Liver (tissue), 8 donors: ENCODE measurements at regions not wholly inside any gene's neighbourhood (a gene's known extent, or its start where the extent isn't known, plus 50 kb on each side); places are given as distances from the start of the nearest gene placed in this dataset.

ENCODE experiments used
- DNase-seq: peaks from one replicate; pipeline ENCODE4 v3.0.0-alpha.2; 2017; ENCODE audit warnings: low spot score
- H3K27ac ChIP-seq, 2 donors: one replicate each; pipeline ENCODE4 v1.7.0; 2013; ENCODE audit warnings: inconsistent platforms in 2 of 2, low read length in 2 of 2, control low read depth in 1 of 2, low read depth in 1 of 2, mild to moderate bottlenecking in 1 of 2
- H3K27me3 ChIP-seq, 4 donors: one replicate each; pipeline versions ENCODE4 v1.6.1 to v1.7.0; 2013; ENCODE audit warnings: low read length in 3 of 4, inconsistent platforms in 1 of 4, mild to moderate bottlenecking in 1 of 4, moderate library complexity in 1 of 4; ENCODE audit not compliant: control insufficient read depth in 4 of 4, insufficient read depth in 4 of 4
- H3K36me3 ChIP-seq, 4 donors: one replicate each; pipeline versions ENCODE4 v1.6.1 to v1.7.0; 2013; ENCODE audit warnings: low read length in 3 of 4, mild to moderate bottlenecking in 3 of 4, low read depth in 1 of 4, moderate library complexity in 1 of 4; ENCODE audit not compliant: control insufficient read depth in 4 of 4, insufficient read depth in 3 of 4
- H3K4me1 ChIP-seq, 4 donors: one replicate each; pipeline versions ENCODE4 v1.6.1 to v1.7.0; 2013; ENCODE audit warnings: low read length in 3 of 4, mild to moderate bottlenecking in 3 of 4, moderate library complexity in 1 of 4; ENCODE audit not compliant: control insufficient read depth in 4 of 4, insufficient read depth in 4 of 4
- H3K4me3 ChIP-seq, 3 donors: one replicate each; pipeline versions ENCODE4 v1.6.1 to v1.7.0; 2013; ENCODE audit warnings: low read length in 3 of 3, control low read depth in 1 of 3, low read depth in 1 of 3, mild to moderate bottlenecking in 1 of 3
- H3K9ac ChIP-seq, 2 donors: one replicate each; pipeline ENCODE4 v1.7.0; 2013; ENCODE audit warnings: low read length in 2 of 2, mild to moderate bottlenecking in 2 of 2, moderate library complexity in 2 of 2, control low read depth in 1 of 2, low read depth in 1 of 2
- H3K9me3 ChIP-seq, 4 donors: one replicate each; pipeline versions ENCODE4 v1.6.1 to v1.7.0; 2013; ENCODE audit warnings: low read length in 3 of 4; ENCODE audit not compliant: control insufficient read depth in 4 of 4
- ATF3 ChIP-seq: IDR thresholded peaks from 2 replicates; pipeline ENCODE4 v1.6.1; 2016; ENCODE audit warnings: antibody characterized with exemption
- CTCF ChIP-seq: fragments of 150-350 bp; IDR thresholded peaks from 2 replicates; pipeline ENCODE4 v1.5.1; 2017; ENCODE audit warnings: improper control_type of control experiment, low read depth, low read length; ENCODE audit not compliant: missing input control
- EGR1 ChIP-seq, 2 donors: IDR thresholded peaks; 2 replicates each; pipeline ENCODE4 v1.6.1; 2016 to 2018; ENCODE audit warnings: antibody characterized with exemption in 2 of 2, low read depth in 2 of 2
- FOXA1 ChIP-seq: IDR thresholded peaks from 2 replicates; pipeline ENCODE4 v1.6.1; 2016; ENCODE audit warnings: antibody characterized with exemption
- FOXA2 ChIP-seq: IDR thresholded peaks from 2 replicates; pipeline ENCODE4 v1.6.1; 2016; ENCODE audit warnings: antibody characterized with exemption
- GABPA ChIP-seq, 2 donors: IDR thresholded peaks in 1 of 2; conservative IDR thresholded peaks in 1 of 2; 2 replicates each; pipeline ENCODE4 v1.6.1; 2016; ENCODE audit warnings: antibody characterized with exemption in 2 of 2, mild to moderate bottlenecking in 1 of 2, moderate library complexity in 1 of 2
- HNF4A ChIP-seq, 2 donors: conservative IDR thresholded peaks; 2 replicates each; pipeline ENCODE4 v1.6.1; 2016; ENCODE audit warnings: antibody characterized with exemption in 2 of 2, mild to moderate bottlenecking in 2 of 2
- HNF4G ChIP-seq: IDR thresholded peaks from 2 replicates; pipeline ENCODE4 v1.6.1; 2016; ENCODE audit warnings: antibody characterized with exemption
- JUND ChIP-seq, 2 donors: IDR thresholded peaks; 2 replicates each; pipeline ENCODE4 v1.6.1; 2016; ENCODE audit warnings: antibody characterized with exemption in 2 of 2
- NR2F2 ChIP-seq: IDR thresholded peaks from 2 replicates; pipeline ENCODE4 v1.6.1; 2016; ENCODE audit warnings: antibody characterized with exemption
- RAD21 ChIP-seq, 2 donors: IDR thresholded peaks; 2 replicates each; pipeline ENCODE4 v1.6.1; 2016; ENCODE audit warnings: antibody characterized with exemption in 2 of 2, mild to moderate bottlenecking in 2 of 2
- REST ChIP-seq: IDR thresholded peaks from 2 replicates; pipeline ENCODE4 v1.6.1; 2016; ENCODE audit warnings: antibody characterized with exemption, mild to moderate bottlenecking
- RXRA ChIP-seq, 2 donors: IDR thresholded peaks; 2 replicates each; pipeline ENCODE4 v1.6.1; 2017 to 2018; ENCODE audit warnings: antibody characterized with exemption in 2 of 2, mild to moderate bottlenecking in 1 of 2
- SP1 ChIP-seq: IDR thresholded peaks from 2 replicates; pipeline ENCODE4 v1.6.1; 2018; ENCODE audit warnings: antibody characterized with exemption, mild to moderate bottlenecking
- TAF1 ChIP-seq: conservative IDR thresholded peaks from 2 replicates; pipeline ENCODE4 v1.6.1; 2016; ENCODE audit warnings: antibody characterized with exemption, mild to moderate bottlenecking
- YY1 ChIP-seq: IDR thresholded peaks from 2 replicates; pipeline ENCODE4 v1.6.1; 2016; ENCODE audit warnings: antibody characterized with exemption, mild to moderate bottlenecking
- ZBTB33 ChIP-seq: IDR thresholded peaks from 2 replicates; pipeline ENCODE4 v1.6.1; 2016; ENCODE audit warnings: antibody characterized with exemption
- WGBS: extraction: QIAGEN DNeasy Blood & Tissue Kit; methylation state at CpG from one replicate; pipeline ENCODE4 v1.1.7; 2013; 5-methylcytosine and 5-hydroxymethylcytosine counted together
- TF ChIP-seq, protein P1 (sequence below): IDR thresholded peaks from 2 replicates; pipeline ENCODE4 v1.6.1; 2016; ENCODE audit warnings: antibody characterized with exemption
- donor health status: healthy.
- donor health status: healthy.
- donor health status: healthy.
- donor health status: healthy.
- donor health status: healthy.

DNA sequence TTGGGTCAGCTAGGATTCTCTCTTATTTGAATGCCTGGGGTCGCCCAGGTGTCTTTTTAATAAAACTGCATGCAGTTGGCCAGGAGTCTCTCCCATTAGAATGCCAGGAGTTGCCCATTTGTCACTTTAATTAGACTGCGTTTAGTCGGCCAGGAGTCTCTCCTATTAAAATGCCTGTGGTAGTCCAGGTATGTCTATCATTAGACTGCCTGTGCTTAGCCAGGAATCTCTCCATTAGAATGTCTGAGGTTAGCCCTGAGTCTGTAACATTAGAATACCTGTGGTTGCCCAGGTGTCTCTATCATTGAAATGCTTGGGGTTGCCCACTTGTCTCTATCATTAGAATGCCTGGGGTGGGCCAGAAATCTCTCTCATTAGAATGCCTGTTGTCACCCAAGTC, 1470.9 kb downstream of the UQCRFS1 start:
- DNase-seq, result peak; percentile 22
- Histone ChIP-seq H3K27me3 (no peaks in the 10 kb centered on the region), H3K9me3 (peaks cover 0 to 1% (median 0%) of the 10 kb centered on the region in 4 donors), H3K4me3 (no peak overlapping the region), H3K4me1 (no peaks in the 10 kb centered on the region), H3K9ac (no peak overlapping the region), H3K36me3 (peaks cover 0 to 3% (median under 1%) of the 10 kb centered on the region in 4 donors), H3K27ac (no peak overlapping the region)
- WGBS, result 89% methylated on average over 3 of the region's 3 CpGs
- no peak for TF ChIP-seq GABPA (IDR thresholded peaks at IDR 0.05 in 1 of 2, conservative IDR thresholded peaks at IDR 0.05 in 1 of 2)
- TF ChIP-seq, protein P1, sequence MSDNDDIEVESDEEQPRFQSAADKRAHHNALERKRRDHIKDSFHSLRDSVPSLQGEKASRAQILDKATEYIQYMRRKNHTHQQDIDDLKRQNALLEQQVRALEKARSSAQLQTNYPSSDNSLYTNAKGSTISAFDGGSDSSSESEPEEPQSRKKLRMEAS, result no peak
- no peak for TF ChIP-seq EGR1 (IDR thresholded peaks at IDR 0.05; ENCODE audit: low read depth in 2 of 2)
- TF ChIP-seq FOXA1, result no peak
- TF ChIP-seq TAF1, result no peak
- TF ChIP-seq JUND (IDR thresholded peaks at IDR 0.05), result no peak
- TF ChIP-seq ZBTB33, result no peak
- no peak for TF ChIP-seq YY1
- no peak for TF ChIP-seq HNF4G
- no peak for TF ChIP-seq CTCF
- TF ChIP-seq REST, result no peak
- TF ChIP-seq RAD21 (IDR thresholded peaks at IDR 0.05), result no peak
- no peak for TF ChIP-seq RXRA (IDR thresholded peaks at IDR 0.05)
- TF ChIP-seq SP1, result no peak
- TF ChIP-seq NR2F2, result no peak
- TF ChIP-seq ATF3, result no peak
- no peak for TF ChIP-seq FOXA2
- TF ChIP-seq HNF4A (conservative IDR thresholded peaks at IDR 0.05), result no peak
